T-helper 2 cell (primary cell): ENCODE measurements at regions not wholly inside any gene's neighbourhood (a gene's known extent, or its start where the extent isn't known, plus 50 kb on each side); places are given as distances from the start of the nearest gene placed in this dataset.
"Not testable (repeated sequence)": the region's sequence is repeated elsewhere in the genome, so short reads cannot be mapped to it uniquely, and the experiment has no call there.

Experiments
- DNase-seq, 5 experiments: peaks; one replicate each; pipeline versions ENCODE4 v3.0.0 to v3.0.0-alpha.2; 2012 to 2022

- no peak for DNase-seq
These were observed 1009.6 kb upstream of the PCDH7 start for GRCh38 chr4:29710519-29710918.

DNA sequence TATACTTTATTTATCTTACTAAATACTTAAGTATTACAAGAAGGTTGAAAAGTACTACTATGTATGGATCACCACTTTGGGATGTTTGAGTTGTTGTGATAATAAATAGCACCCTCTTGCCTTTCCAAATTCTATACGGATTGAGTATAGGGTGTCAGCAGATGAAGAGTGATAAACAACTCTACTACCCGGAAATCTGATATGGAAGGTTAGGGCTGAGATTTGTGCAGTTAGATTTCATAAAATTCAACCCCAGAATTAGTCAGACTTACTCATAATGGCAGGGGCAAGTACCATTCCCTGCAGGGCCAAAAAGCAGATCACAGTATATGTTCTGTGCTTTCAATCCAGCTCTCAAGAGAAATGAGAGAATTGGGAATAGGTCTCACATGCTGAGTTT lies 1008.9 kb upstream of the PCDH7 start:
- no peak for DNase-seq

DNA sequence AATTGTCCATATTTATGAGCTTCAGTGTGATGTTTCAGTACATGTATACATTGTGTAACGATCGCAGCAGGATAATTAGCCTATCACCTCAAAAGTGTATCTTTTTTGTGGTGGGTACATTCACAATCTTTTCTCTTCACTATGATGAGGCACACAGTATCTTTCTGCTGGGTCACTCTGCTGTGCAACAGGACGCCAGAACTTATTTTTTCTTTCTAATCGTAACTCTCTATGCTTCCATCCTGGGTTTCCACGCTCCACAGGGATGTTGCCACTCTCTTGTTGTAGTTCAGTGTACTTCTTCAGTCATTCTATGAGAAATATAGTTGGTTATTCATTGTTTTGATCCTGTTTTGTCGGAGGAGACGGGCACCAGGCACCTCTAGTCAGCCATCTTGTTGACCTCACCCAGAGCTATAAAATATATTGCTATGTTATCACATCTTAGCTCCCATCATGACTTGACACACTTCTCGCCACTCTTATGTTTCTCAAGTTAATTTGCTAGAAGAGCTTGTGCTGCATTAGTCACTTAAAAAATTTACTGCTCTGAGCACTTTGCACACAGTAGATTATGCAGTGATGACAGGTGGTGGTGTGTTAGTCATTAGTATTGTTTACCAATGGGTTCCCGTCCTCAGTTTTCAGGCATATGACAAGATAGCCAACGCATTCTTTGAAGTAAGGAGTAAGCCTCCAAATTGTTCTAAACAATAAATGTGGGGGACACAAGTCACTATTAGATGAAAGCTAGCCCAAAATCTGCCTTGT lies 1002.7 kb upstream of the PCDH7 start:
- no peak for DNase-seq

- DNase-seq, result no peak
These were observed 1002.0 kb upstream of the PCDH7 start for GRCh38 chr4:29718136-29718535.

DNA sequence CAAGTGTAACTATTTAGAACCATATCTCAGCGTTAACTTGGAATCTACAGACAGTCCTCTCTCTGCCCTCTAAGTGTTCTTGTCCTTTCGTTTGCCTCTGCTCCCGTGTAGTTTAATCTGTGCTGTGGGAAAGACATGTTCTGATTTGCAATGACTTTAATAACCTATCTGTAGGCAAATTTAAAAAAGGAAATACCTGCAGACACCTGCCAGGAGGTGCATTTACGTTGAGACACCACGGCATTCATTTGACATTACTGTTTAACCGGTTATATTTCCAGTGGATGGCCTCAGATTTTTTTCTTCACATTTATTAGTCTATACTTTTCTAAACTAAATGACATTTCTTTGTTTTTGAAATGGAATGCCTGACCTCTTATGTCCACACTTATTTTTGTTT lies 997.9 kb upstream of the PCDH7 start:
- no peak for DNase-seq

DNA sequence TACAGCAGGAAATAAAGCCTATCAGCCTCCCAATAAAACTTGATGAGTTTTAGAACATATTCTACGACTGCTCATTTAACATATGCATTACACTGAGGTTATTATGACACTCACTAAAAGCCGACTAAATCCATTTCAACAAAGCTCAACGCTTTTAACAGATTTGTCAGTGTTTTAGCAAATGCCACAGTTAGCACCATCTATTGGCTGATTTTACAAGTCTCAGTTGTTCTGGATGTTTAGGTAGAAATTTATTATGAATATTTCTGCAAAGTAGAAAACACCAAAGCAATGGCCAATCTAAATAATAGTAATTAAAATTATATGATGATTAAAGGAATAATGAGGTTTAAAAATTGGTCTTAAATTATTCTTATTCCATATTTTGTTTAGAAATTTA lies 993.2 kb upstream of the PCDH7 start:
- no peak for DNase-seq

DNA sequence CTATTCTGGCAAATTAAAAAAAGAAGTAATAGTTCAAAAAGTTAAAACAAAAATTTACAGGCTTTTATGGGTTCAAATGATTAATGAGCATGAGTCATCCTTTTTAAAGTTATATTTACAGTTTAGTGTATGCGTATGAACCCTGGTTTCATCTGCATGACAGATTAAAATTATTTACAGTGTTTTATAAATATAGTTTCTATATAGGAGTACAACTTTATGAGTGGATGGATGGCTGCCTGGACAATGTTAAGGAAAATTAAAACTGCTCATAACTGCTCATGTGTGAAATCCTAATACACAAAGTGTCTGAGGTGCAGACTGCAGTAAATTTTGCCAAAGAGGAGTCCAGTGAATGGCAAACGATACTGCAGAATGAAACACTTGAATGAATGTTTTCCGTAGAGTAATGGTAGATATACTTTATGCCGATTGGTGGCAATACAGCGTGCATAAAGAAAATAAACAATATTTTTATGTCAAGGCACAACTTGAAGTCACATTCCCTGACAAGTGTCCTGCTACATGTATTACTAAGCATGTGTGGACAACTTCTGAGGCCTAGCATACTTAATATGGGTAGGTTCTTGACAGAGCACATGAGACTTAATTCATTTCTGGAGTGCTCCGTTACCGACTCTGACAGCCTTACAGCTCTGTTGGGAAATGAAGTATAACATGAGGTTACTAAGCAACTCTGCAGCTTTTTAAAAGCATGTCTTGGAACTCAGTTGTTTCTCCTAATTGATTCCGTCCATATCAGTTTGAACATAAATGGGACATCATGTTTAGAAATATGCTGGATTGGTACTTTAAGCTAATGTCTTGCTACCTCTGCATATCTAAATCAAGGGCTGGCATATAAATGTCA lies 985.6 kb upstream of the PCDH7 start:
- DNase-seq, result no peak

DNA sequence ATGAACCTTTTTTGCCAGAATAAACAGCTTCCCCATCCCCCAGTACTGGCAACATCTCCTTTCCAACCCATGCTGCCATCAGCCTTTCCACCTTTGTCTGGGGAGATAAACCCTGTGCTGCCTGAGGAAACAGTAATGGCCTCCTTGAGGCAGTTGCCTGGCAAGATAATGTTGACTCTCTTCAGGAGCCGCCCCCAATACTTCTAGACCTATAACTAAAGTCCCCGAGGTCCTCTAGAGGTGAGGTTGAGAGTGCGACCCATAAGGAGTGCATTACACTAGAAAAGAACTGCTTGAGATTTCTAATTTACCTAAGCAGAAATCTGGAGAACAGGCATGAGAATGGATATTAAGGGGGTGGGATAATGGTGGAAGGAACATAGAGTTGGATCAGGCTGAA lies 963.2 kb upstream of the PCDH7 start:
- no peak for DNase-seq

DNA sequence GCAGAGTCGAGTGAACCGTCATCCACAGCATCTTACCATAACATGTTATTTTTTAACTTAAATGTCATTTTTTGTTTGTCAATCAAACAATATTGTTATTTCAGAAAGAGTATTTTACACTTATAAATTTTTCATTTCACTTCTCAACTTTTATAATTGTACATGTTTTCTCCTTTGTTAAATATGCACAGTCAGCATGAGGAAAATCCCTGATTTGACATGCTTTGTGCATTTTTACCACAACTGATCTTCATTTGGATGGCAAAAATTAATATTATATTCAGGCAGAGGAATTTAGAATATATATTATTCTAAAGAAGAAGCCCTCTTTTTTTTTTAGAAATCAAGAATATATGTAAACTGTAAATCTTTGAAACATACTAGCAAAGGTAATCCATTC lies 958.0 kb upstream of the PCDH7 start:
- DNase-seq, result no peak

- DNase-seq, result no peak
These were observed 949.5 kb upstream of the PCDH7 start for GRCh38 chr4:29770627-29771026.

- DNase-seq, result not testable (repeated sequence)
These were observed 932.0 kb upstream of the PCDH7 start for GRCh38 chr4:29788123-29788522.

GRCh38 chr4:29805245-29805644 lies 914.9 kb upstream of the PCDH7 start:
- no peak for DNase-seq

GRCh38 chr4:29805916-29806480 lies 914.2 kb upstream of the PCDH7 start:
- no peak for DNase-seq

DNA sequence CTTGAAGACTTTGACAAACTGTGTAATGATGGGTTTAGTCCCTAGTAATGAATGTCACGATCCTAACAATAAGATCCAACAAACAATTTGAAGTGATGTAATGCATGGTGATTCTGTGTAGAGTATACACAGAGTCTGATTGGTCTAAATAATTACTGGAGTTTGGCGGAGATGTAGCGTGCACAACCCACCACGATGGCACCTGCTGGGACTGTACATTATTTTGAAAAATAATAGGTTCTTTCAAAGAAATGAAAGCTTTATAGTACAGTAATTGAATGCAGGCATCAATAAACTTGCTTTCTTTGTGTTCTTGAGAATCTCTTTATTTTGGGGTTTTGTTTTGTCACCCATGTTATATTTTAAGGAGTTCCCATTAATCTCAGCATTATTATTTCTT lies 902.2 kb upstream of the PCDH7 start:
- no peak for DNase-seq

DNA sequence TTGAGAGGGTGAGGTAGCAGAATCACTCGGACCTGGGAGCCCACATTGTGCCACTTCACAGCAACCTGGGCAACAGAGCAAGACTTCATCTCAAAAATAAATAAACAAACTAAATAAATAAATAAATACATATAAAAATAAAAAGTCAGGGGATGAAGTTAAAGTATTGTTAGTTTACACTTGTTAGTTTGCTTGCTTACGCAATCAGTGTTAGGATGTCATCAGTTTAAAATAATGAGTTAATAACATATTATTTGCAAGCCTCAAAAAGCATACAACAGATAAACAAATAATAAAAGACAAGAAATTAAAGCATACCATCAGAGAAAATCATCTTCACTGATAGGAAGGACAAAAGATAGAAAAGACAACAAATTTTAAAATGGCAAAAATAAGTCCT lies 891.1 kb upstream of the PCDH7 start:
- DNase-seq, result no peak

GRCh38 chr4:29852537-29852936 lies 867.6 kb upstream of the PCDH7 start:
- no peak for DNase-seq

DNA sequence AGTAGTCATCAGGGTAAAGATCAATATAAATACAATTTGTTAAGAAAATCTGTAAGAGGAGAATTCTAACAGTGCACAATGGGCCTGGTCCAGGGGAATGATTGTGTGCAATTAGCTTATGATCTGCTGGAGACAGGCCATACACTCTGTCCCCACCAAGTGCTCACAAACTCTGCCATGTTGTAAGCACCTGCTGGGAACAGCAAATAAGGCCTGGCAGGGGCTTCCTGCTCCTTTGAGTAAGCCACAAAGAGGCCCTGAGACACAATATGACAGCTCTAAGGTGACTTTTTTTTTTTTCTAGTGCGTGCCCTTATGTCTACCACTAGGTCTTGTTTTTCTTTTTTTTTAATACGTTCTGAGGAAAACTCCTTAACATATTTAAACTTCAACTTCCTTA lies 866.3 kb upstream of the PCDH7 start:
- no peak for DNase-seq

GRCh38 chr4:29861307-29861706 lies 858.9 kb upstream of the PCDH7 start:
- DNase-seq, result no peak

DNA sequence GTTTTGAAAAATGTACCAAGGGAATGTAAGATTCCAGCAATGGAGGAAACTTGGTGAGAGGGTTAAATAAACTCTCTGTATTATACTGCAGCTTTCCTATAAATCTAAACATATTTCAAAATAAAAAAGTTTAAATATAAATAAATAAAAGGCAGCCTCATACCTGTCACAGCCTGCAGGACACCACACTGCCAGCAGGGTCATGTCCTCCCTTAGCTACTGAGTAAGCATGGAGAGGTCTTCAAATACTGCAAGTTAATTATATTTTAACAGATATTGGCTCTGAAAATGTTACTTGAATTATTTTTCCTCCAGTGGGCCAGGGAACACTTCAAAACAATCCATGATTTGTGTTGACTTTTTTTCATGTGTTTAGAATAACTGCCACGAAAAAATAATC lies 852.8 kb upstream of the PCDH7 start:
- no peak for DNase-seq

DNA sequence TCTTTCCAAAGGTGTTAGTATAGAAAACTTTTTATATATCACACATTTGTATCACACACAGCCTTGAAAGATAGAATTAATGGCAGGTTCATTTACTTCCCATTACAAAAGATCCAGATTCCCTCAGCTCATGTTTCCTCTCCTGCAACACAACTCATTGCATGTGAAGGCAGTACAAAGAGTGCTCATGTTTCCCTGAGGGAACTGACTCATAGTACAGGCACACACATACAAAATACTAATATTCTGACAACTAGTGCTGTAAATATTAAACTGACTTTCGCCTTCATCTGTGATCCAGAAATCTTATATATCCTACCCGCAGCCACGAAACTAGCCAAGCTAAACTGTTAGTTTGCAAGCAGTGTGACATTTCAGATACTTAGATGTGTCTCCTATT lies 819.8 kb upstream of the PCDH7 start:
- DNase-seq, result no peak

DNA sequence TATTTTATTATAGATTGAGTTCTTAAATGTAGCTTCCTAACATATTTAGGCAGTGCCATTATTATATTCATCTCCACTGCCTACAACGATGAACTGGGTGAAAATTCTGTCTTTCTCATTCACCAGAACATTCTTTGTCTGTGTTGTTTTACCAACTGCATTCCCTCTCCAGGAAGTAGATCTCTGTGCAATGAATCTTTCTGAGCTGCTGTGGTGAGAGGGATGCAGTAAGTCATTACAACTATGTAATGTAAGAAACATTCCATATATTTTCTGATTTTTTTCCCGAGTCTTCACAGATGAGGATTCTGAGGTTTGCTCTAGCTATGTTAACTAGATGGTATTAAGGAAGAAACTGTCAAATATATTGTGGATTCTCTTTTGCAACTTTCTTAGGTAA lies 811.9 kb upstream of the PCDH7 start:
- DNase-seq, result no peak

DNA sequence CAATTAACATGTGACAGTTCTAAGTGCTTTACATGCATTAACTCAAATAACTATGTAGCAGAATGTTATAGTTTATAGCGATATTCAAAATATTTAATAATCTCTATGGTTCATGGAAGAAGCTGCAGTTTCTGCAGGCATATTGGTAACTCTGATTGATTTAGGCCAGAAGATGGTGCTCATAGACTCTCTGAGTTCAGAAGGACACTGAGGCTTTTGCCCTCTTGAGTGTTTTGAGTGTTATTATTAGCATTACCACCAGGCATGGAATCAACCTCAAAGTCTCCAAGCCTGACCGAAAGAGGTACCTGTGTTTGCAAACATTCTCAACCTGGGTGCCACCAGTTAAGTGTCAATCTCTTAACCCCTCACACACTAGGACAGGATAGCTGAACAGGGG lies 792.3 kb upstream of the PCDH7 start:
- no peak for DNase-seq

GRCh38 chr4:29948451-29948850 lies 771.7 kb upstream of the PCDH7 start:
- no peak for DNase-seq

DNA sequence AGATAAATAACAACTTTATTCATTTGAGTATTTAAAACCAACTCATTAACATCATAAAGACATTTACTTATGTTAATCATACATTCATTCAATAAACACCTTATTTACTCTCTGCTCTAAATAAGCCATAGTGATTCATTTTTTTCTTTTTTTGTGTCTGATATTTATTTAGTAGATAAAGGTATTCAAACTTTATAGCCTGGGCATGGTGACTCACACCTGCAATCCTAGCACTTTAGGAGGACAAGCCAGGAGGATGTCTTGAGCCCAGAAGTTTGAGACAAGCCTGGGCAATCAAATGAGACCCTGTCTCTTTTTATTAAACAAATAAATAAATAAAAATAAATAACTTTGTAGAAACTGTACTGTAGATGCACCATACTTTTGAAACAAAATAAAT lies 771.3 kb upstream of the PCDH7 start:
- DNase-seq, result no peak
